Natural killer cell (primary cell): ENCODE measurements at regions not wholly inside any gene's neighbourhood (a gene's known extent, or its start where the extent isn't known, plus 50 kb on each side); places are given as distances from the start of the nearest gene placed in this dataset.

ENCODE experiments used
- ATAC-seq, 3 donors: fragments of 150-1000 bp in 2 of 3; fragments of 200-7000 bp in 1 of 3; cut with Tn5 transposase; 1 replicate in 1 of 3; 2 replicates in 2 of 3; pipeline ENCODE4 v1.10.0; 2021; ENCODE audit warnings: mild to moderate bottlenecking in 2 of 3, moderate library complexity in 2 of 3
- DNase-seq, 2 donors: peaks; one replicate each; pipeline versions ENCODE4 v3.0.0 to v3.0.0-alpha.2; 2013 to 2021; ENCODE audit warnings: mixed read lengths in 1 of 2
- H3K27ac ChIP-seq: one replicate; pipeline ENCODE4 v1.5.1; 2013; ENCODE audit warnings: mild to moderate bottlenecking, low read length
- H3K27me3 ChIP-seq: one replicate; pipeline ENCODE4 v1.6.1; 2013; ENCODE audit warnings: low read length; ENCODE audit not compliant: control insufficient read depth, insufficient read depth
- H3K36me3 ChIP-seq: one replicate; pipeline ENCODE4 v1.6.1; 2013; ENCODE audit warnings: low read length; ENCODE audit not compliant: control insufficient read depth, insufficient read depth
- H3K4me1 ChIP-seq: one replicate; pipeline ENCODE4 v1.6.1; 2013; ENCODE audit warnings: low read length; ENCODE audit not compliant: control insufficient read depth, insufficient read depth
- H3K4me3 ChIP-seq: one replicate; pipeline ENCODE4 v1.5.1; 2013; ENCODE audit warnings: low read length
- H3K9me3 ChIP-seq: one replicate; pipeline ENCODE4 v1.6.1; 2013; ENCODE audit warnings: low read length; ENCODE audit not compliant: control insufficient read depth, insufficient read depth
- H3K27ac Mint-ChIP-seq, 2 donors: one replicate each; pipeline ENCODE4 v1.8.0; 2022; ENCODE audit warnings: mild to moderate bottlenecking in 2 of 2, mixed read lengths in 2 of 2, moderate library complexity in 1 of 2
- H3K27me3 Mint-ChIP-seq, 2 donors: one replicate each; pipeline ENCODE4 v1.8.0; 2022; ENCODE audit warnings: low read depth in 2 of 2, mixed read lengths in 2 of 2
- H3K36me3 Mint-ChIP-seq: one replicate; pipeline ENCODE4 v1.8.0; 2022; ENCODE audit warnings: mixed read lengths
- H3K4me1 Mint-ChIP-seq, 2 donors: one replicate each; pipeline ENCODE4 v1.8.0; 2022; ENCODE audit warnings: mixed read lengths in 2 of 2
- H3K4me3 Mint-ChIP-seq: one replicate; pipeline ENCODE4 v1.8.0; 2022; ENCODE audit warnings: mild to moderate bottlenecking, moderate library complexity, mixed read lengths
- H3K9me3 Mint-ChIP-seq, 2 donors: one replicate each; pipeline ENCODE4 v1.8.0; 2022; ENCODE audit warnings: mixed read lengths in 2 of 2
- WGBS: methylation state at CpG from one replicate; pipeline ENCODE4 v1.1.7; 2013; ENCODE audit warnings: missing lambda C conversion rate; ENCODE audit not compliant: insufficient coverage; 5-methylcytosine and 5-hydroxymethylcytosine counted together
- intact Hi-C: fragments of 100-400 bp; cut with micrococcal nuclease; formaldehyde crosslinking; loops from one replicate; pipeline ENCODE4 v1.14.2; 2022
- TF ChIP-seq, protein P1 (sequence below): fragments of 200-600 bp; IDR thresholded peaks from one replicate; pipeline ENCODE4 v1.8.0; 2022; ENCODE audit warnings: antibody characterized with exemption

DNA sequence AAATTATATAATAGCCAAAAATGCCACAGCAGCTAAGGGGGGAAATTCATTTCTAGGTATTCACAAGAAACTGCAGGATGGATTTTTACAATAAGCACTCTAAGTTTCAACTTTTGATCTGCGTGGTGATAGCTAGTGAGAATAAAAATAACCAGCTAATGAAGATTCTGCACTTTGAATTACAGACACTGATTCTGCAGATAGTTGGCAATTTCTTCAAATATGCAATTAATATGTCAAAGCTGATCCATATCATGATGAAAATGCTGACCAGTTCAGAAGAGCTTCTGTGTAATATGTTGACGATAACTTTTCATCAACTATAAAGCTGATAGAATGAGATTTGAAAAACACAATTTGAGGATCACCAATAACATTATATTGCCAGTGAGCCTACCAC lies 1272.9 kb downstream of the EFNB2 start:
- no peak for ATAC-seq
- Mint-ChIP-seq H3K4me3 (no peak overlapping the region), H3K4me1 (no peaks in the 10 kb centered on the region), H3K9me3 (no peaks in the 10 kb centered on the region), H3K36me3 (no peaks in the 10 kb centered on the region), H3K27ac (no peak overlapping the region), H3K27me3 (no peaks in the 10 kb centered on the region)
- Histone ChIP-seq H3K27ac (no peak overlapping the region), H3K9me3 (no peaks in the 10 kb centered on the region), H3K4me1 (no peaks in the 10 kb centered on the region), H3K4me3 (no peak overlapping the region), H3K27me3 (no peaks in the 10 kb centered on the region), H3K36me3 (no peaks in the 10 kb centered on the region)
- no peak for DNase-seq
- intact Hi-C loops = no loop called here
- 100% methylated on average over 1 of the region's 2 CpGs for WGBS
- TF ChIP-seq, protein P1, sequence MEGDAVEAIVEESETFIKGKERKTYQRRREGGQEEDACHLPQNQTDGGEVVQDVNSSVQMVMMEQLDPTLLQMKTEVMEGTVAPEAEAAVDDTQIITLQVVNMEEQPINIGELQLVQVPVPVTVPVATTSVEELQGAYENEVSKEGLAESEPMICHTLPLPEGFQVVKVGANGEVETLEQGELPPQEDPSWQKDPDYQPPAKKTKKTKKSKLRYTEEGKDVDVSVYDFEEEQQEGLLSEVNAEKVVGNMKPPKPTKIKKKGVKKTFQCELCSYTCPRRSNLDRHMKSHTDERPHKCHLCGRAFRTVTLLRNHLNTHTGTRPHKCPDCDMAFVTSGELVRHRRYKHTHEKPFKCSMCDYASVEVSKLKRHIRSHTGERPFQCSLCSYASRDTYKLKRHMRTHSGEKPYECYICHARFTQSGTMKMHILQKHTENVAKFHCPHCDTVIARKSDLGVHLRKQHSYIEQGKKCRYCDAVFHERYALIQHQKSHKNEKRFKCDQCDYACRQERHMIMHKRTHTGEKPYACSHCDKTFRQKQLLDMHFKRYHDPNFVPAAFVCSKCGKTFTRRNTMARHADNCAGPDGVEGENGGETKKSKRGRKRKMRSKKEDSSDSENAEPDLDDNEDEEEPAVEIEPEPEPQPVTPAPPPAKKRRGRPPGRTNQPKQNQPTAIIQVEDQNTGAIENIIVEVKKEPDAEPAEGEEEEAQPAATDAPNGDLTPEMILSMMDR = no peak

DNA sequence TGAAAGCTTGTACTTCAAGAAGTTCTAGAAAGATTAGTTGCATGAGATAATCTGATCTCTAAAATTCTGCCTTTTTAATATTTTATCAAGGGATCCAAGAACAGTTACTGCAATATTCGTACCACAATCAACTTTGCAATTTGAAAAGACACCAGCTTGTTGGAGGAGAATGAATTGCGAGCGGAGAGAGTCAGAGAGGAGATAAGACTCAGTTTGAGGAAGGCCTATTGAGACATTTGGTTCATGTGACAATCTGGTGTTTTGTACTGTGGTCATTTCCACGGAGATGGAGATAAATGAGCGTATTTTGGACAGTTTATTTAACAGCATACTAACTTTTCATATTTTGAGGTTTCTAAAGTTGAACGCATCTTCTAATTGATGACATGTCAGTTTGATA lies 1276.0 kb downstream of the EFNB2 start:
- TF ChIP-seq, protein P1 = no peak
- intact Hi-C loops = no loop called here
- no peaks in the 10 kb centered on the region for H3K27me3 Mint-ChIP-seq
- H3K36me3 Mint-ChIP-seq = no peaks in the 10 kb centered on the region
- no peaks in the 10 kb centered on the region for H3K36me3 ChIP-seq
- no peaks in the 10 kb centered on the region for H3K9me3 ChIP-seq
- H3K27ac ChIP-seq = no peak overlapping the region
- ATAC-seq (no peak), DNase-seq (no peak)
- H3K9me3 Mint-ChIP-seq = no peaks in the 10 kb centered on the region
- H3K4me1 Mint-ChIP-seq = no peaks in the 10 kb centered on the region
- H3K4me3 Mint-ChIP-seq = no peak overlapping the region
- 85% methylated on average over 4 of the region's 6 CpGs for WGBS
- H3K27ac Mint-ChIP-seq = no peak overlapping the region
- H3K4me3 ChIP-seq = no peak overlapping the region
- H3K27me3 ChIP-seq = no peaks in the 10 kb centered on the region
- H3K4me1 ChIP-seq = no peaks in the 10 kb centered on the region

DNA sequence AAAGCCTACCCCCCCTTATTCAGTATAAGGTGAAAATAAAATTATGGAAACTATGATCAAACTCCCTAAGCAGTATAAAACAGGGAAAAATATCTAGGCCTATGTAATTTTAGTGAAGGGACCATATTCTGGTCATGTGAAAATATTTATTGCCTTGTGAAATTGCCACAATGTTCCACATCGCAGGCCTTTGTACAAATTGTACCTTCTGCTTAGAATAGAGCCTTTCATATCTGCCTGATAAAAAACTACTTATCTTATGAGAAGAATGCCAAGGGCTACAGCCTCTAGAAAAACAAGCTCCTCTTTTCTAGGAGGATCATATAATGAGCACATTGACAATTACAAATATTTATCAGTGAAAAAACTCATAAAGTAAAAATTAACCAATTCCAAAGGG lies 1280.0 kb downstream of the EFNB2 start:
- ATAC-seq = no peak
- Mint-ChIP-seq H3K27me3 (no peaks in the 10 kb centered on the region), H3K9me3 (no peaks in the 10 kb centered on the region), H3K36me3 (no peaks in the 10 kb centered on the region), H3K4me3 (no peak overlapping the region), H3K4me1 (no peaks in the 10 kb centered on the region), H3K27ac (no peak overlapping the region)
- no peaks in the 10 kb centered on the region for H3K9me3 ChIP-seq
- H3K27ac ChIP-seq = no peak overlapping the region
- H3K36me3 ChIP-seq = no peaks in the 10 kb centered on the region
- H3K4me3 ChIP-seq = no peak overlapping the region
- intact Hi-C loops = no loop called here
- no peaks in the 10 kb centered on the region for H3K4me1 ChIP-seq
- WGBS = 58% methylated on average over 1 of the region's 1 CpG
- H3K27me3 ChIP-seq = no peaks in the 10 kb centered on the region
- DNase-seq = no peak
- TF ChIP-seq, protein P1 = no peak

DNA sequence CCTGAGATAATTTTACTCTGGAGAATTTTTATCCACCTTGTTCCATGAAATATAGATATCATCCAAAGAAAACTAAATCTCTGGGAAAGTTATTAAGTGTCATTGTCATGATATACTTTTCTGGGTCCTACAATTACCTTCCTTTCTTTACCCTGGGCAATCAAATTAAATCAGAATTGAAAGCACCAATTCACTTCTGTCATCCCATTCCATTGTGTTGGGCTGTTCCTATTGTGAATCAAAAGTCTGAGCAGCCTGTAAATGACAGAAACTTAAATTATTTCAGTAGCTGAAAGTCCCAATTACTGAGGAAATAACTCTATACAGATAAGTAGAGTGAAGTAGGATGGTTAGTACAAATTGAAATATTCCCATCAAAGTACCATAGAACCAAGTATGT lies 1284.2 kb downstream of the EFNB2 start:
- Mint-ChIP-seq H3K27me3 (no peaks in the 10 kb centered on the region), H3K4me3 (no peak overlapping the region), H3K4me1 (no peaks in the 10 kb centered on the region), H3K27ac (no peak overlapping the region), H3K36me3 (no peaks in the 10 kb centered on the region), H3K9me3 (no peaks in the 10 kb centered on the region)
- no peak overlapping the region for H3K27ac ChIP-seq
- no peak overlapping the region for H3K4me3 ChIP-seq
- no peaks in the 10 kb centered on the region for H3K36me3 ChIP-seq
- no peaks in the 10 kb centered on the region for H3K27me3 ChIP-seq
- intact Hi-C loops = no loop called here
- DNase-seq (no peak), ATAC-seq (no peak)
- no peaks in the 10 kb centered on the region for H3K9me3 ChIP-seq
- H3K4me1 ChIP-seq = no peaks in the 10 kb centered on the region
- TF ChIP-seq, protein P1 = no peak
